Activated B cell treated with CpG ODN at 0.5 μM for 24 hours (primary cell): ENCODE measurements at regions not wholly inside any gene's neighbourhood (a gene's known extent, or its start where the extent isn't known, plus 50 kb on each side); places are given as distances from the start of the nearest gene placed in this dataset.

Experiments
- ATAC-seq: fragments of 200-7000 bp; cut with Tn5 transposase; one replicate; pipeline ENCODE4 v1.10.0; 2021; ENCODE audit warnings: low read depth, mild to moderate bottlenecking, moderate library complexity
- CTCF ChIA-PET: fragments of 350-600 bp; sonication (Branson Sonifier 250); formaldehyde crosslinking; loops from one replicate; lab custom pipeline; 2021; ENCODE audit warnings: antibody characterized with exemption; lab: Charles Lee
- POLR2A ChIA-PET: fragments of 350-600 bp; sonication (Branson Sonifier 250); formaldehyde crosslinking; loops from one replicate; lab custom pipeline; 2021; ENCODE audit warnings: antibody characterized with exemption; lab: Charles Lee
- DNase-seq: peaks from one replicate; pipeline ENCODE4 v3.0.0; 2022
- H3K27ac Mint-ChIP-seq: one replicate; pipeline ENCODE4 v1.8.0; 2020; ENCODE audit warnings: mixed read lengths
- H3K27me3 Mint-ChIP-seq: one replicate; pipeline ENCODE4 v1.8.0; 2021; ENCODE audit warnings: mixed read lengths
- H3K36me3 Mint-ChIP-seq: one replicate; pipeline ENCODE4 v1.8.0; 2021; ENCODE audit warnings: low read depth, mixed read lengths
- H3K4me1 Mint-ChIP-seq: one replicate; pipeline ENCODE4 v1.8.0; 2021; ENCODE audit warnings: mixed read lengths
- H3K4me3 Mint-ChIP-seq: one replicate; pipeline ENCODE4 v1.8.0; 2020; ENCODE audit warnings: mild to moderate bottlenecking, mixed read lengths
- H3K9me3 Mint-ChIP-seq: one replicate; pipeline ENCODE4 v1.8.0; 2020; ENCODE audit warnings: mixed read lengths
- intact Hi-C: fragments of 100-400 bp; cut with micrococcal nuclease; formaldehyde crosslinking; loops from one replicate; pipeline ENCODE4 v1.15.1; 2024
- TF ChIP-seq, protein P1 (sequence below): fragments of 200-600 bp; IDR thresholded peaks from one replicate; pipeline ENCODE4 v1.8.0; 2022; ENCODE audit warnings: antibody characterized with exemption, mild to moderate bottlenecking

DNA sequence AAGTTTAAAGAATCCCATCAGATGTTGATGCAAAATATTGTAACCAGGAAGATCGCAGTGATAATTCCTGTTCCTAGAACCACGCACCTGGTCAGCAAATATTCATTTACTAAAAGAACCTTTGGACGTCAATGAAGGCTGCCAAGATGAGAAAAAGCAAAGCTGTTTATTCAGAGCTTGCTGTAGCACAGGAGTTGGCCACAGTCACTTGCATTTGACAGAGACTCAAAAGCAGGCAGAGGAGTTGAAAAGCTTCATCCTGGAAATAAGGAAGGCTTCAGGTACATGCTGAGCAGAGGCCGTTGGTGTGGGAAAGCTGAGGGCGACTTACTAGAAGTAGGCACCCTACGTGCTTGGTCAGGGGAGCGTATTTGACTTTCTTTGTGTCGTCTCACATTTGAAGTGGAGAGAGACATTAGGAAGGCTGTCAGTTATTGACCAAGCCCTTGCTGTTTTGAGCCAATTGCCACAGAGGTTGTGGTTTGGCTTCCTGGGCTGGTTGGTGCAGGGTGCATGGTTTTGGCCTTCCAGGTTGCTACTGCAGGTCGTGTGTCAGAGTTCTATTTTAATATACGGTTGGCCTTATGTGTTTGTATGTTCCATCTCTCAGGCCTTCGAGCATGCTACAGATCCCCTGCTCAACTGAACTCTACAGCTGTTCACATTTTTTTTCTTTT is 289.6 kb downstream of the METTL4 start:
- ATAC-seq (no peak), DNase-seq (no peak)
- Mint-ChIP-seq H3K4me3 (no peak overlapping the region), H3K9me3 (no peaks in the 10 kb centered on the region), H3K27ac (no peak overlapping the region), H3K27me3 (no peaks in the 10 kb centered on the region), H3K4me1 (no peaks in the 10 kb centered on the region), H3K36me3 (no peaks in the 10 kb centered on the region)
- TF ChIP-seq, protein P1, sequence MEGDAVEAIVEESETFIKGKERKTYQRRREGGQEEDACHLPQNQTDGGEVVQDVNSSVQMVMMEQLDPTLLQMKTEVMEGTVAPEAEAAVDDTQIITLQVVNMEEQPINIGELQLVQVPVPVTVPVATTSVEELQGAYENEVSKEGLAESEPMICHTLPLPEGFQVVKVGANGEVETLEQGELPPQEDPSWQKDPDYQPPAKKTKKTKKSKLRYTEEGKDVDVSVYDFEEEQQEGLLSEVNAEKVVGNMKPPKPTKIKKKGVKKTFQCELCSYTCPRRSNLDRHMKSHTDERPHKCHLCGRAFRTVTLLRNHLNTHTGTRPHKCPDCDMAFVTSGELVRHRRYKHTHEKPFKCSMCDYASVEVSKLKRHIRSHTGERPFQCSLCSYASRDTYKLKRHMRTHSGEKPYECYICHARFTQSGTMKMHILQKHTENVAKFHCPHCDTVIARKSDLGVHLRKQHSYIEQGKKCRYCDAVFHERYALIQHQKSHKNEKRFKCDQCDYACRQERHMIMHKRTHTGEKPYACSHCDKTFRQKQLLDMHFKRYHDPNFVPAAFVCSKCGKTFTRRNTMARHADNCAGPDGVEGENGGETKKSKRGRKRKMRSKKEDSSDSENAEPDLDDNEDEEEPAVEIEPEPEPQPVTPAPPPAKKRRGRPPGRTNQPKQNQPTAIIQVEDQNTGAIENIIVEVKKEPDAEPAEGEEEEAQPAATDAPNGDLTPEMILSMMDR = no peak
- ChIA-PET POLR2A (no interaction called here), CTCF (no interaction called here)
- intact Hi-C loops = no loop called here

DNA sequence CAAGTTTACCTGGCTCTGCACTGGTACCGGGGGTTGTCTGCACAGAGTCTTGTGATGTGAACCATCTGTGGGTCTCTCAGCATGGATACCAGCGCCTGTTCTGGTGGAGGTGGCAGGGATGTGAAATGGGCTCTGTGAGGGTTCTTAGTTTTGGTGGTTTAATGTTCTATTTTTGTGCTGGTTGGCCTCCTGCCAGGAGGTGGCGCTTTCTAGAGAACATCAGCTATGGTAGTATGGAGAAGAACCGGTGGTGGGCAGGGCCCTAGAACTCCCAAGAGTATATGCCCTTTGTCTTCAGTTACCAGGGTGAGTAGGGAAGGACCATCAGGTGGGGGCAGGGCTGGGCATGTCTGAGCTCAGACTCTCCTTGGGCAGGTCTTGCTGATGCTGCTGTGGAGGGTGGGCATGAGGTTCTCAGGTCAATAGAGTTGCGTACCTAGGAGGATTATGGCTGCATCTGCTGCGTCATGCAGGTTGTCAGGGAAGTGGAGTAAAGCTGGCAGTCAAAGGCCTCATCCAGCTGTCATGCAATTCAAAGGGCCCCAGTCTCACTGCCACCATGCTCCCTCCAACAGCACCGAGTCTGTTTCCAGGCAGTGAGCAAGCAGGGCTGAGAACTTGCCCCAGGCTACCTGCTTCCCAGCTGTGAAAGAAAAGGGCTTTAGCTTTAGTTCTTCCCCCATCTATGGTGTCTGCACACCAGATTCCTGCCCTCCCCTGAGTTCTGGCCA is 278.0 kb downstream of the METTL4 start:
- Mint-ChIP-seq H3K4me1 (no peaks in the 10 kb centered on the region), H3K27me3 (peaks cover 26% of the 10 kb centered on the region), H3K36me3 (no peaks in the 10 kb centered on the region), H3K27ac (no peak overlapping the region), H3K4me3 (no peak overlapping the region), H3K9me3 (no peaks in the 10 kb centered on the region)
- POLR2A ChIA-PET = no interaction called here
- ATAC-seq = no peak
- DNase-seq = no peak
- TF ChIP-seq, protein P1 = no peak
- intact Hi-C loops = no loop called here
- CTCF ChIA-PET = no interaction called here

DNA sequence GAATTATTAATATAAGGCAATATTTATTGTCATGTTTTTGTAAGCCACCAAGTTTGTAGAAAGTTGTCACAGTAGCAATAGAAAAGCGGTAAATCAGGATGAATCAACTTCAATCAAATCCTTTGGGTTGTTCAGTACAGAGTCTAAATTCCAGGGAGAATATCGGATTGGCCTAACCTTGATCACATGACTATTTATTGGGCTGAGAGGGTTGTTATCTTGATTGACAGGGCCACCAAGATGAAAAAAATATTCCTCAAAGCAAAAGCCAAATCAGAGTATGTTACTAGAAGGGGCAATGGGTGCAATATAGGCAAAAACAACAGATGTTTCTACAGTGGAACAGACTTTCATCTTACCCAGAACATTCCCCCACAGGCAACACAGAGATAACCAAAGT is 270.0 kb downstream of the METTL4 start:
- Mint-ChIP-seq H3K36me3 (no peaks in the 10 kb centered on the region), H3K27ac (no peak overlapping the region), H3K9me3 (no peaks in the 10 kb centered on the region), H3K4me1 (no peaks in the 10 kb centered on the region), H3K4me3 (no peak overlapping the region), H3K27me3 (no peaks in the 10 kb centered on the region)
- CTCF ChIA-PET = no interaction called here
- POLR2A ChIA-PET = no interaction called here
- TF ChIP-seq, protein P1 = no peak
- intact Hi-C loops = no loop called here
- no peak for ATAC-seq
- DNase-seq = no peak

DNA sequence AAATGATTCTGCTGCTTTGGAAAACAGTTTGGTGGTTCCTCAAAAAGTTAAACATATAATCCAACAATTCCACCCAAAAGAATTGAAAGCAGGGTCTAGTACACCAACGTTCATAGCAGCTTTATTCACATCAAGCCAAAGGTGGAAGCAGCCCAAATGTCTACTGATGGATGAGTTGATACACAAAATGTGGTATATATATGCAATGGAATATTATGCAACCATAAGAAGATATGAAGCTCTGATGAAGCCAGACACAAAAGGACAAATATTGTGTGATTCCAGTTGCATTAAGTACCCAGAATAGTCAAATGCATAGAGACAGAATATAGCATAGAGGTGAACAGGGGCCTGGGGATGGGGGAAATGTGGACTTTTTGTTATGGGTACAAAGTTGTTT is 269.3 kb downstream of the METTL4 start:
- DNase-seq (no peak), ATAC-seq (no peak)
- ChIA-PET CTCF (no interaction called here), POLR2A (no interaction called here)
- TF ChIP-seq, protein P1 = no peak
- H3K27me3 Mint-ChIP-seq = no peaks in the 10 kb centered on the region
- intact Hi-C loops = no loop called here
- H3K9me3 Mint-ChIP-seq = no peaks in the 10 kb centered on the region
- H3K4me1 Mint-ChIP-seq = no peaks in the 10 kb centered on the region
- no peak overlapping the region for H3K27ac Mint-ChIP-seq
- H3K4me3 Mint-ChIP-seq = no peak overlapping the region
- H3K36me3 Mint-ChIP-seq = no peaks in the 10 kb centered on the region

DNA sequence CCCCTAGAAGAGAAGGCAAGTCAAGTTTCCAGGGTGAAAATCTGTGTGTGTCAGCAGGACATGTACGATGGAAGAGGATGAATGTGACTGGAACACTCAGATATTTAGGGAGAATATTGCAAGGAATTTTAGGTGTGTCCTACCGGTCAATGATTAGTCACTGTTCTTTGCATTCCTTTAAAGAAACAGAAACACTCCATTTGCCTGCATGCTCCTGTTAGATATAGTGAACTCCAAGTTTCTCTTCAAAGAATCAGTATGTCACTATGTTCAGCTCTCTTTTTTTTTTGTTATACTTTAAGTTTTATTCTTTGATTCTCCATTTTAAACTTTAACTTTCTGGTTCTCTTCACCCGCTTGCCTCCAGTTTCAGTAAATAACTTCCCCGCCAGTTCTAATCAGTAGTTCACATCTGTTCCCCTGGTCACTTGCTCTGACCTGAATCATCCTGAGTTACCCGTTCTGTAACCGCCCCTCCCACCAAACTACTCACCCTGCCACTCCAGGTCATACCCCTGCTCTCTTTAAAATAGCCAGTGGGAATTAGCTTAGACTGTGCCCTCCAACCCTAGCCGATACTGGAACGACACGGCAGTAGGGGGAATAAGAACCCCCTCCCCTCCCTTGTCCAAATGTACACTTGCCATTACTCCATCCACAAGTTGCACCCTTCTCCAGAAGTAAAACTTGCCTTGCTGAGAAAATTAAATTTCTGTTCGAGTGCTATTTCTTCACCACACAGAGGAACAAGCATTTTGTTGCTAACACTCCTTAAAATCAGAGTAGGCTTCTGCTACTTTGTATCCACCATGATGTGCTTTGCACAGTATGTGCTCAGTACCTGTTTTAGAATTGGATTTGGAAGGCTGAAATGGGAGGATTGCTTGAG is 268.4 kb downstream of the METTL4 start:
- no peak for ATAC-seq
- no peaks in the 10 kb centered on the region for H3K36me3 Mint-ChIP-seq
- no peak overlapping the region for H3K27ac Mint-ChIP-seq
- H3K9me3 Mint-ChIP-seq = no peaks in the 10 kb centered on the region
- H3K27me3 Mint-ChIP-seq = no peaks in the 10 kb centered on the region
- H3K4me3 Mint-ChIP-seq = no peak overlapping the region
- no peak for DNase-seq
- no peaks in the 10 kb centered on the region for H3K4me1 Mint-ChIP-seq
- POLR2A ChIA-PET = no interaction called here
- CTCF ChIA-PET = no interaction called here
- TF ChIP-seq, protein P1 = no peak
- intact Hi-C loops = no loop called here
